ENCODE measurements at regions not wholly inside any gene's neighbourhood (a gene's known extent, or its start where the extent isn't known, plus 50 kb on each side); places are given as distances from the start of the nearest gene placed in this dataset.

- Histone ChIP-seq H3K36me3 (replicated peaks in 1 of 2) (no peaks in the 10 kb centered on the region), H3K4me1 (replicated peaks in 1 of 2) (peaks cover 4% of the 10 kb centered on the region in 2 donors), H3K9me3 (replicated peaks in 1 of 3) (no peaks in the 10 kb centered on the region), H3K4me3 (no peak overlapping the region), H3K27me3 (no peaks in the 10 kb centered on the region), H3K27ac (no peak overlapping the region)
- TF ChIP-seq CTCF (IDR thresholded peaks at IDR 0.05), result no peak
- no peak for TF ChIP-seq POLR2A (IDR thresholded peaks at IDR 0.05)
- WGBS, 4 donors, result 32 to 44% (median 34%) methylated on average over 3 of the region's 3 CpGs
- intact Hi-C loops (cut with DNase I), result no loop called here
- peak in 4 of 7 donors; percentile 20 to 58 (median 45) for DNase-seq
Measured at GRCh38 chr2:7815726-7816125, 866.1 kb upstream of the ID2 start.

GRCh38 chr2:7816233-7816632, 865.6 kb upstream of the ID2 start:
- Histone ChIP-seq H3K27me3 (no peaks in the 10 kb centered on the region), H3K36me3 (replicated peaks in 1 of 2) (no peaks in the 10 kb centered on the region), H3K9me3 (replicated peaks in 1 of 3) (no peaks in the 10 kb centered on the region), H3K27ac (no peak overlapping the region), H3K4me3 (no peak overlapping the region), H3K4me1 (replicated peaks in 1 of 2) (peaks cover 4% of the 10 kb centered on the region in 2 donors)
- WGBS, 4 donors, result 56 to 66% (median 62%) methylated on average over 7 of the region's 7 CpGs
- intact Hi-C loops (cut with DNase I), result no loop called here
- no peak for TF ChIP-seq POLR2A (IDR thresholded peaks at IDR 0.05)
- no peak for TF ChIP-seq CTCF (IDR thresholded peaks at IDR 0.05)
- DNase-seq, result no peak

GRCh38 chr2:7816944-7817343, 864.9 kb upstream of the ID2 start:
- Histone ChIP-seq H3K27me3 (no peaks in the 10 kb centered on the region), H3K27ac (no peak overlapping the region), H3K36me3 (replicated peaks in 1 of 2) (no peaks in the 10 kb centered on the region), H3K4me1 (replicated peaks in 1 of 2) (peaks cover 4% of the 10 kb centered on the region in 2 donors), H3K9me3 (replicated peaks in 1 of 3) (no peaks in the 10 kb centered on the region), H3K4me3 (no peak overlapping the region)
- no peak for DNase-seq
- intact Hi-C loops (cut with DNase I), result no loop called here
- whole genome bisulfite sequencing, 4 donors, result 89 to 96% (median 95%) methylated on average over 2 of the region's 2 CpGs
- TF ChIP-seq CTCF (IDR thresholded peaks at IDR 0.05) (no peak), POLR2A (IDR thresholded peaks at IDR 0.05) (no peak)

- peak in 2 of 7 donors; percentile 23 to 24 for DNase-seq
- intact Hi-C loops (cut with DNase I), result no loop called here
- Histone ChIP-seq H3K27me3 (no peaks in the 10 kb centered on the region), H3K4me1 (replicated peaks in 1 of 2) (peaks cover 4% of the 10 kb centered on the region in 2 donors), H3K36me3 (replicated peaks in 1 of 2) (no peaks in the 10 kb centered on the region), H3K27ac (no peak overlapping the region), H3K4me3 (no peak overlapping the region), H3K9me3 (replicated peaks in 1 of 3) (no peaks in the 10 kb centered on the region)
- TF ChIP-seq CTCF (IDR thresholded peaks at IDR 0.05) (no peak), POLR2A (IDR thresholded peaks at IDR 0.05) (no peak)
- 54 to 71% (median 62%) methylated on average over 5 of the region's 5 CpGs for WGBS, 4 donors
Measured at GRCh38 chr2:7819316-7819715, 862.5 kb upstream of the ID2 start.

Data from adrenal gland (tissue), 9 donors.